ENCODE measurements at regions not wholly inside any gene's neighbourhood (a gene's known extent, or its start where the extent isn't known, plus 50 kb on each side); places are given as distances from the start of the nearest gene placed in this dataset.

- no peak for TF ChIP-seq CTCF (IDR thresholded peaks at IDR 0.05; ENCODE audit: insufficient read depth, low read depth, low read length)
- no peak for TF ChIP-seq EZH2 (IDR thresholded peaks at IDR 0.05; ENCODE audit: insufficient read depth, low read length)
These were observed 81.0 kb upstream of the KCNK2 start for GRCh38 chr1:215001419-215002021.

All from astrocyte (in vitro differentiated cells and primary cell).